ENCODE measurements at regions not wholly inside any gene's neighbourhood (a gene's known extent, or its start where the extent isn't known, plus 50 kb on each side); places are given as distances from the start of the nearest gene placed in this dataset.
A peak's percentile ranks its signal among the peaks of the same experiment; 100 is the strongest.

DNA sequence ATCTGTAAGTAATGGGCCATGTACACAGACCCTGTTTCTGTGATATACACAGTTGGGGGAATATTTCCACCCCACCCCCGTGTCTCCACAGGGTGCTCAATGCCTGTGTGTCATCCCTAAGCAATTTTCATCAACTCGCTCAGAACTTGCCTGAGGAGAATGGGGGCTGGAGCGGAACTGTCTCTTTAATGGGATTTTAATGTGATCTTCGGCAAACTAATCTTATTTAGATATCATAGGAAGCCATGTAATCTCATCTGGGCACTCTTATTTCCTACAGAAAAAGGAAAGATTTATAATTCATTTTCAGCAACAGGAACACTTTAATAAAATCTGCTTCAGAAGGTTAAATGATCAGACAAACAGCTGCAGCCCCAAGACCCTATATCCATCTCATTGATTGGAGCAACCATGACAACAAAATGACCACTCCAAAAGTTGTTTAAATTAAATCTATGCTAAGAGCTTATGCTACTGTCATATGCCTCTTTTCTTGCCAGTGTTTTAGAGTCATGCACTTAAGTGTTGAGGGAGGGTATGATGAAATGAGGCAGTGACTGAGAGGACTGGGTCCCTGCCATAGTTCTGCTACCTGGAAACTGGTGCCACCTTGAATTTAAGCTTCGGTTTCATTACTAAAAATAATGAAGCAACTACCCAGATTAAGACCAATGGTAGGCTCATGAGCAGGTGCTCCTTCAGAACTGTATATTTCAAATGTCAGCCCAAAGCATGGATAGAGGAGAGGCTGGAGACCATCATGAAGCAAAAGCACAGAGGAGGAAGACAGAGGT, 183.1 kb upstream of the DDX18 start:
- no peaks in the 10 kb centered on the region for H3K27me3 ChIP-seq (ENCODE audit: control insufficient read depth, insufficient read depth, low read length)
- no CpG with 5 or more reads among the region's 5 CpGs for WGBS (ENCODE audit: insufficient coverage)
- no peaks in the 10 kb centered on the region for H3K9me3 ChIP-seq (ENCODE audit: control insufficient read depth, insufficient read depth, low read length)
- H3K36me3 ChIP-seq (ENCODE audit: control insufficient read depth, insufficient read depth, low read length) = no peaks in the 10 kb centered on the region
- H3K4me3 ChIP-seq (ENCODE audit: low read depth, low read length) = no peak overlapping the region
- H3K4me1 ChIP-seq (ENCODE audit: control insufficient read depth, insufficient read depth, low read length) = no peaks in the 10 kb centered on the region
- DNase-seq (ENCODE audit: low read depth in 4 of 6, low spot score in 6 of 6) = peak in 1 of 6 donors; percentile 78
- H3K27ac ChIP-seq (ENCODE audit: low read depth, low read length) = no peak overlapping the region

DNA sequence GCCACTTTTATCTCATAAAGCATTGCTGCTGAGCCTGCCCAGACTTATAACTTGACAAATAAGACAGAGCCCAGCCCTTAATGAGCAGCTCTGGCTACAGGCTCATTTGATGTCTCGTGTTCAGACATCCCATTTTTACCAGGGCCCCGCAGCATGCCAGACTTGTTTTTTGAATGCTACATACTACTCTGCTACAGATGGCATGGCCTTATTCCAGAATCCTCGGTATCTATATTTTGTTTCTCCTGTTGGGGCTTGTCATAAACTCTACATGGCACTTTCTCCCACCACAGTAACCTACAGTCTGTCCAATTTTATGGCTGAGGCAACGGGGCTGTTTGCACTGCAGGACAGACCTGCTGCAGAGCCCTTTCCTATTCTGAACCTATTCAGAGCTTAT, 179.0 kb upstream of the DDX18 start:
- DNase-seq (ENCODE audit: low read depth in 4 of 6, low spot score in 6 of 6) = peak in 1 of 6 donors; percentile 68
- no peaks in the 10 kb centered on the region for H3K4me1 ChIP-seq (ENCODE audit: control insufficient read depth, insufficient read depth, low read length)
- WGBS (ENCODE audit: insufficient coverage) = 61% methylated on average over 3 of the region's 4 CpGs
- H3K4me3 ChIP-seq (ENCODE audit: low read depth, low read length) = no peak overlapping the region
- no peaks in the 10 kb centered on the region for H3K36me3 ChIP-seq (ENCODE audit: control insufficient read depth, insufficient read depth, low read length)
- H3K27ac ChIP-seq (ENCODE audit: low read depth, low read length) = no peak overlapping the region
- peaks cover 1% of the 10 kb centered on the region for H3K9me3 ChIP-seq (ENCODE audit: control insufficient read depth, insufficient read depth, low read length)
- H3K27me3 ChIP-seq (ENCODE audit: control insufficient read depth, insufficient read depth, low read length) = no peaks in the 10 kb centered on the region

DNA sequence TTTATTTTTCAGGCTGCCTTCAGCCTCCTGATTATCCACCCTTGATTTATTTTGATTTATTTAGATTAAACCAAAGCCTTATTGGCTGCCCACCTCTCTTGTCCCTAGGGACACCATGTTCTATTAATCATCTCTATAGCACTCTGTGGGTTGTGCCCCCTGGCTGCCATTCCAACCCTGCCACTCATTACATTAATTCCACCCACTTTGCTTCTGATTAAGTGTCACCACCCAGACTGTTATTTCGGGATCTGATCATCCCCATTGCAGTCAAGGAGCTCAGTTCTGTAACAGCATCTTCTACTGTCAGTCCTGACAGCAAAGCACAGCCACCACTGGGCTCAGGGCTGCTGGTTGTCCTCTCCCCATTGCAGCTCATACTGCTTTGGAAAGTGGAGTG, 175.1 kb upstream of the DDX18 start:
- Histone ChIP-seq H3K36me3 (ENCODE audit: control insufficient read depth, insufficient read depth, low read length) (no peaks in the 10 kb centered on the region), H3K4me3 (ENCODE audit: low read depth, low read length) (no peak overlapping the region), H3K27me3 (ENCODE audit: control insufficient read depth, insufficient read depth, low read length) (no peaks in the 10 kb centered on the region), H3K9me3 (ENCODE audit: control insufficient read depth, insufficient read depth, low read length) (peaks cover 1% of the 10 kb centered on the region), H3K4me1 (ENCODE audit: control insufficient read depth, insufficient read depth, low read length) (no peaks in the 10 kb centered on the region), H3K27ac (ENCODE audit: low read depth, low read length) (no peak overlapping the region)
- WGBS (ENCODE audit: insufficient coverage) = 85% methylated on average over 1 of the region's 1 CpG
- no peak for DNase-seq (ENCODE audit: low read depth in 4 of 6, low spot score in 6 of 6)

DNA sequence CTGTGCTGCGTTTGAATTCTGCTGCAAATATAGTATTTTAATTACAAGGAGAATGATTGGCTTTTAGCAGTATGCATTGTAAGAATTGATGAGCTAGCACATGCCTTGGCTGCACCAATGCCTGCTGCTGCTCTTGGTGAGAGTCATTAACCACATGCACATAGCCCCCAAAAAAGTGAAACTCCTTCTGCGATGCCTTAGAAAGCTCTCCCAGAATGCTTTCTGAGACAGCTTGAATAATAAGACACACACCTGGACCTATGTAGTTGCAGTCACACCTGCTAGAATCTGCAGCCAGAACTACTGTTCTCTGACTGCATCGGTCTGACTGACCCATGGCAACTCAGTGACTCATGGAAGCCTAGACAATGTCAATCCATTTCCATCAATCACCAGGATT, 170.1 kb upstream of the DDX18 start:
- H3K4me3 ChIP-seq (ENCODE audit: low read depth, low read length) = no peak overlapping the region
- no peak overlapping the region for H3K27ac ChIP-seq (ENCODE audit: low read depth, low read length)
- no peaks in the 10 kb centered on the region for H3K4me1 ChIP-seq (ENCODE audit: control insufficient read depth, insufficient read depth, low read length)
- no peaks in the 10 kb centered on the region for H3K9me3 ChIP-seq (ENCODE audit: control insufficient read depth, insufficient read depth, low read length)
- no peaks in the 10 kb centered on the region for H3K27me3 ChIP-seq (ENCODE audit: control insufficient read depth, insufficient read depth, low read length)
- no peak for DNase-seq (ENCODE audit: low read depth in 4 of 6, low spot score in 6 of 6)
- no peaks in the 10 kb centered on the region for H3K36me3 ChIP-seq (ENCODE audit: control insufficient read depth, insufficient read depth, low read length)
- WGBS (ENCODE audit: insufficient coverage) = 97% methylated on average over 2 of the region's 3 CpGs

DNA sequence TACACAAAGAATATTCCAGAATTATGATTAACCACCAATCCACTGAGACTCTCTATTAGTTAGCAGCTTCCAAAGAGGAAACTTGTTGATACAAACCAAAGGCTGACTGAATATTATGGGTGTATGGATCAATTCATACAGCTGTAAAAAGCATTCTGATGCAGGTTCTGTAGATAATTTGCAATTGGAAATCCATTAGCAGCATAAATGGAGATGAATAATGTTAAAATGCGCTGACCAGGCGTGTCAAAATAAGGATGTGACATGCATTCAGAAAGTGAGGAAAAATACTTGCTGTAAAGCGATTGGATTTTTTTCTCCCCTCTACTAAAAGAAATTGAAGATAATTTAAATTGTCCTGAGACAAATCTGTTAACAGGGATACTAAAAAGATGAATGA, 169.0 kb upstream of the DDX18 start:
- DNase-seq (ENCODE audit: low read depth in 4 of 6, low spot score in 6 of 6) = no peak
- no peaks in the 10 kb centered on the region for H3K36me3 ChIP-seq (ENCODE audit: control insufficient read depth, insufficient read depth, low read length)
- no peaks in the 10 kb centered on the region for H3K4me1 ChIP-seq (ENCODE audit: control insufficient read depth, insufficient read depth, low read length)
- H3K27ac ChIP-seq (ENCODE audit: low read depth, low read length) = no peak overlapping the region
- no peaks in the 10 kb centered on the region for H3K9me3 ChIP-seq (ENCODE audit: control insufficient read depth, insufficient read depth, low read length)
- H3K27me3 ChIP-seq (ENCODE audit: control insufficient read depth, insufficient read depth, low read length) = no peaks in the 10 kb centered on the region
- WGBS (ENCODE audit: insufficient coverage) = no CpG with 5 or more reads among the region's 3 CpGs
- H3K4me3 ChIP-seq (ENCODE audit: low read depth, low read length) = no peak overlapping the region

DNA sequence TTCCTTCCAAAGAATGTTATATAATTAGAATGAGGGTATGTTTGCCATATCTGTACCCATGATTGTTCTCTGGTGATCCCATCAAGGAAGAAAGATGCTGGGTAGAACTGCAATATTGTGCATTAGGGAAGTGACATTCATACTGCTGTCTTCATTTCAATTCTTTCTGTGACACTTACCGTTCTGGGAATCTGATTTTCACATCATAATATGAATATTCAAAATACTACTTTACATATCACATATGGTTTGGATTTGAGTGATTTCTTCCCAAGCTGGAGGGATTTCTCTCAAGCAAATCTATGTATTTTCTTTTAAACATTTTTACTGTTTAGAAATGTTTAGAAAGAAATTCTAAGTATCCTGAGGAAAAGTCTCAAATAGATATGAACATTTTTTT, 168.4 kb upstream of the DDX18 start:
- H3K36me3 ChIP-seq (ENCODE audit: control insufficient read depth, insufficient read depth, low read length) = no peaks in the 10 kb centered on the region
- H3K9me3 ChIP-seq (ENCODE audit: control insufficient read depth, insufficient read depth, low read length) = no peaks in the 10 kb centered on the region
- H3K27ac ChIP-seq (ENCODE audit: low read depth, low read length) = no peak overlapping the region
- H3K4me3 ChIP-seq (ENCODE audit: low read depth, low read length) = no peak overlapping the region
- WGBS (ENCODE audit: insufficient coverage) = no CpG with 5 or more reads among the region's 1 CpG
- no peaks in the 10 kb centered on the region for H3K4me1 ChIP-seq (ENCODE audit: control insufficient read depth, insufficient read depth, low read length)
- H3K27me3 ChIP-seq (ENCODE audit: control insufficient read depth, insufficient read depth, low read length) = no peaks in the 10 kb centered on the region
- DNase-seq (ENCODE audit: low read depth in 4 of 6, low spot score in 6 of 6) = peak in 1 of 6 donors; percentile 50

DNA sequence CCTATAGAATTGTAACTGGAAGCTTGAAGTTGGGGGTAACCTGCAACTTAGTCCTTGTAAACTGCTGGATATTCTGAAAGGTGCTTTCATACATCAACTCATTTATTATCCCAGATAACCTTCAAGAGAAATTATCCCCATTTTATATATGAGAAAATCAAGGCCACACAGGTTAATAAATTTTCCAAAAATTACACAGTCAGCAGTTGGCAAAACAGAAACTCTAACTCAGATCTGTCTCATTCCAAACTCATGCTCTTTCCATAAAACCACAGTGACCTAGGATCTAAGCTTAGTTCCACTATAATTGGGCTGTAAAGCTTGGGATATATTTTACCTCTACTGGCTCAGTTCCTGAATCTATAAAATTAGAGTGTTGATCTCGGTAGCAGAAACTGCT, 167.6 kb upstream of the DDX18 start:
- Histone ChIP-seq H3K4me1 (ENCODE audit: control insufficient read depth, insufficient read depth, low read length) (no peaks in the 10 kb centered on the region), H3K4me3 (ENCODE audit: low read depth, low read length) (no peak overlapping the region), H3K36me3 (ENCODE audit: control insufficient read depth, insufficient read depth, low read length) (no peaks in the 10 kb centered on the region), H3K27me3 (ENCODE audit: control insufficient read depth, insufficient read depth, low read length) (no peaks in the 10 kb centered on the region), H3K9me3 (ENCODE audit: control insufficient read depth, insufficient read depth, low read length) (no peaks in the 10 kb centered on the region), H3K27ac (ENCODE audit: low read depth, low read length) (no peak overlapping the region)
- WGBS (ENCODE audit: insufficient coverage) = no CpG with 5 or more reads among the region's 1 CpG
- no peak for DNase-seq (ENCODE audit: low read depth in 4 of 6, low spot score in 6 of 6)

DNA sequence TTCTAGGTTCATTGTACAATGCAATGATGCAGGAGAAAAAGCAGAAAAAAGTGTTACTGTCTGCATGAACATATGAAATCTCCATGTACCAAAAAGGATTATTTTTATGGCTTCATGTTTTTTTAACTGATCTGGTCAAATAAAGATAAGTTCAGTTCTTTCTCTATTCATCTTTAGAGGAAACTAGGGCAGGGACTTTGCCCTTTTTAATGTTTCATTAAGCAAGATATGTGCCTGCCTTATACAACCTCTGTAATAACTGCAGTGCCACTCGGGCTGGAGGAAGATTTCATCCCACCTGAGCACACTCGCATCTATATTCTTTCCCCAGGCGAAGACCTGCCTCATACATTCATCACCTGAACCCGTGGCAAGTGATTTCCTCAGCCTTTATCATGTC, 157.9 kb upstream of the DDX18 start:
- no peaks in the 10 kb centered on the region for H3K27me3 ChIP-seq (ENCODE audit: control insufficient read depth, insufficient read depth, low read length)
- 20% methylated on average over 1 of the region's 4 CpGs for WGBS (ENCODE audit: insufficient coverage)
- no peak overlapping the region for H3K27ac ChIP-seq (ENCODE audit: low read depth, low read length)
- H3K4me1 ChIP-seq (ENCODE audit: control insufficient read depth, insufficient read depth, low read length) = no peaks in the 10 kb centered on the region
- DNase-seq (ENCODE audit: low read depth in 4 of 6, low spot score in 6 of 6) = peak in 1 of 6 donors; percentile 49
- no peak overlapping the region for H3K4me3 ChIP-seq (ENCODE audit: low read depth, low read length)
- no peaks in the 10 kb centered on the region for H3K36me3 ChIP-seq (ENCODE audit: control insufficient read depth, insufficient read depth, low read length)
- no peaks in the 10 kb centered on the region for H3K9me3 ChIP-seq (ENCODE audit: control insufficient read depth, insufficient read depth, low read length)

DNA sequence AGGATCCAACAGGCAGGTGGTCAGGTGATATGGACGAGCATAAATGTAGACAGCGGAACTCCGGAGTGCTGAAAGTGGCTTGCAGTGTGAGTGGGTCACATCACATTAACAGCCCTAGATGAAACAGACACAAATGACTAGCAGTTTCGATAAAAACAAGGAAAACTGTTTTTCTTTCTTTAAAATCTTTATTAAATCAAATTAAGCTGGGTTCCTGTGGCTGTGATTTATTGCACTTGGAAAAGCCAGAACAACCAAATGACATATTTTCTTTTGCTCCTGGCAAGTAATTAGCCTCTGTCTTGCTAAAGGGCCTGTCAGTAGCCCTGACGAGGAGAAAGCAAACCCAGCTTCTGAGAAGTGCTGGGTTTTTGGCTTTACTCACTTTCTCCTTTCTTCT, 152.9 kb upstream of the DDX18 start:
- Histone ChIP-seq H3K27me3 (ENCODE audit: control insufficient read depth, insufficient read depth, low read length) (no peaks in the 10 kb centered on the region), H3K4me1 (ENCODE audit: control insufficient read depth, insufficient read depth, low read length) (no peaks in the 10 kb centered on the region), H3K9me3 (ENCODE audit: control insufficient read depth, insufficient read depth, low read length) (no peaks in the 10 kb centered on the region), H3K4me3 (ENCODE audit: low read depth, low read length) (no peak overlapping the region), H3K36me3 (ENCODE audit: control insufficient read depth, insufficient read depth, low read length) (no peaks in the 10 kb centered on the region), H3K27ac (ENCODE audit: low read depth, low read length) (no peak overlapping the region)
- no peak for DNase-seq (ENCODE audit: low read depth in 4 of 6, low spot score in 6 of 6)
- 40% methylated on average over 1 of the region's 5 CpGs for WGBS (ENCODE audit: insufficient coverage)

DNA sequence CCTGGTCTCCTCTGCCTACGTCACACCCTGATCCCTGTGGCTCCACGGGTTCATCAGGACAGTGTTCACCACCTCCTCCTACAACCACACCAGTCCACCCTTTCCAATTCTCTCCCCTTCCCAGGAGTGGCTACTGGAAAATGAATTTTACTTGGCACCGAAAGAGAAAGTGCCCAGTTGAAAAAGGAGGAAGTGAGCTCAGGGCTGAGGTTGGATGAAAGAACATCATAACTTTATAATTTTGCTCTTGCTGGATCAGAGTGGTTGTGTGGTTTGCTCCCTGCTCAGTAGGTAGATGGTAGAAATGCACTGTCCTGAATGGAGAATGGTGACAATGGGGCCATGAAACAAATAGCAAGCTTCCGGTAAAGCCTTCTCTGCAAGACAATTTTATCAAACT, 140.3 kb upstream of the DDX18 start:
- WGBS (ENCODE audit: insufficient coverage) = 83% methylated on average over 2 of the region's 4 CpGs
- DNase-seq (ENCODE audit: low read depth in 4 of 6, low spot score in 6 of 6) = no peak
- no peaks in the 10 kb centered on the region for H3K9me3 ChIP-seq (ENCODE audit: control insufficient read depth, insufficient read depth, low read length)
- no peak overlapping the region for H3K27ac ChIP-seq (ENCODE audit: low read depth, low read length)
- H3K4me3 ChIP-seq (ENCODE audit: low read depth, low read length) = no peak overlapping the region
- H3K27me3 ChIP-seq (ENCODE audit: control insufficient read depth, insufficient read depth, low read length) = no peaks in the 10 kb centered on the region
- no peaks in the 10 kb centered on the region for H3K36me3 ChIP-seq (ENCODE audit: control insufficient read depth, insufficient read depth, low read length)
- no peaks in the 10 kb centered on the region for H3K4me1 ChIP-seq (ENCODE audit: control insufficient read depth, insufficient read depth, low read length)

Data from spinal cord (tissue), 9 donors.